ENCODE measurements at regions not wholly inside any gene's neighbourhood (a gene's known extent, or its start where the extent isn't known, plus 50 kb on each side); places are given as distances from the start of the nearest gene placed in this dataset.

GRCh38 chr16:51759329-51759728 is 608.3 kb upstream of the SALL1 start:
- H3K27me3 Mint-ChIP-seq (ENCODE audit: low read depth in 2 of 2), result peaks cover 8 to 12% of the 10 kb centered on the region in 2 donors
- no peaks in the 10 kb centered on the region for H3K4me1 Mint-ChIP-seq

GRCh38 chr16:51757921-51758479 is 606.9 kb upstream of the SALL1 start:
- no peak for TF ChIP-seq CTCF (IDR thresholded peaks at IDR 0.05)
- no peaks in the 10 kb centered on the region for H3K4me1 ChIP-seq (ENCODE audit: control insufficient read depth, insufficient read depth, low read length)
- intact Hi-C loops (cut with micrococcal nuclease), result no loop called here

More at GRCh38 chr16:51759329-51759728, 608.3 kb upstream of the SALL1 start:
- intact Hi-C loops (cut with micrococcal nuclease), result no loop called here
- no peak for TF ChIP-seq CTCF (IDR thresholded peaks at IDR 0.05)
- H3K9me3 ChIP-seq (ENCODE audit: control insufficient read depth, insufficient read depth, low read length), result no peaks in the 10 kb centered on the region
- H3K4me3 ChIP-seq (ENCODE audit: low read length), result no peak overlapping the region
- DNase-seq, result no peak
- H3K27me3 ChIP-seq (ENCODE audit: control insufficient read depth, insufficient read depth, low read length), result no peaks in the 10 kb centered on the region
- no peaks in the 10 kb centered on the region for H3K4me1 ChIP-seq (ENCODE audit: control insufficient read depth, insufficient read depth, low read length)
- no peak overlapping the region for H3K27ac ChIP-seq (ENCODE audit: low read length)
- H3K36me3 ChIP-seq (ENCODE audit: control insufficient read depth, insufficient read depth, low read length), result no peaks in the 10 kb centered on the region
- ATAC-seq, result no peak
- H3K36me3 Mint-ChIP-seq, result no peaks in the 10 kb centered on the region
- H3K9me3 Mint-ChIP-seq, result peaks cover 0 to 3% of the 10 kb centered on the region in 2 donors
- no peak overlapping the region for H3K27ac Mint-ChIP-seq
- no peak overlapping the region for H3K4me3 Mint-ChIP-seq
- WGBS (ENCODE audit: insufficient coverage), result 24% methylated on average over 4 of the region's 4 CpGs

GRCh38 chr16:51757505-51757904 is 606.4 kb upstream of the SALL1 start:
- Mint-ChIP-seq H3K9me3 (no peaks in the 10 kb centered on the region), H3K27ac (no peak overlapping the region), H3K36me3 (no peaks in the 10 kb centered on the region), H3K4me1 (no peaks in the 10 kb centered on the region), H3K4me3 (no peak overlapping the region), H3K27me3 (ENCODE audit: low read depth in 2 of 2) (peaks cover 5 to 12% of the 10 kb centered on the region in 2 donors)
- no peaks in the 10 kb centered on the region for H3K36me3 ChIP-seq (ENCODE audit: control insufficient read depth, insufficient read depth, low read length)
- no peaks in the 10 kb centered on the region for H3K27me3 ChIP-seq (ENCODE audit: control insufficient read depth, insufficient read depth, low read length)
- DNase-seq (no peak), ATAC-seq (no peak)
- H3K27ac ChIP-seq (ENCODE audit: low read length), result no peak overlapping the region
- H3K9me3 ChIP-seq (ENCODE audit: control insufficient read depth, insufficient read depth, low read length), result no peaks in the 10 kb centered on the region
- intact Hi-C loops (cut with micrococcal nuclease), result no loop called here
- no peak for TF ChIP-seq CTCF (IDR thresholded peaks at IDR 0.05)
- H3K4me3 ChIP-seq (ENCODE audit: low read length), result no peak overlapping the region
- H3K4me1 ChIP-seq (ENCODE audit: control insufficient read depth, insufficient read depth, low read length), result no peaks in the 10 kb centered on the region
- WGBS (ENCODE audit: insufficient coverage), result 93% methylated on average over 6 of the region's 6 CpGs

More at GRCh38 chr16:51757921-51758479, 606.9 kb upstream of the SALL1 start:
- no peaks in the 10 kb centered on the region for H3K36me3 Mint-ChIP-seq
- no peaks in the 10 kb centered on the region for H3K4me1 Mint-ChIP-seq
- H3K4me3 ChIP-seq (ENCODE audit: low read length), result no peak overlapping the region
- H3K27ac Mint-ChIP-seq, result no peak overlapping the region
- whole genome bisulfite sequencing (ENCODE audit: insufficient coverage), result 100% methylated on average over 1 of the region's 2 CpGs
- H3K27ac ChIP-seq (ENCODE audit: low read length), result no peak overlapping the region
- no peak for ATAC-seq
- no peak for DNase-seq
- H3K4me3 Mint-ChIP-seq, result no peak overlapping the region
- no peaks in the 10 kb centered on the region for H3K36me3 ChIP-seq (ENCODE audit: control insufficient read depth, insufficient read depth, low read length)
- H3K9me3 Mint-ChIP-seq, result no peaks in the 10 kb centered on the region
- H3K9me3 ChIP-seq (ENCODE audit: control insufficient read depth, insufficient read depth, low read length), result no peaks in the 10 kb centered on the region
- H3K27me3 Mint-ChIP-seq (ENCODE audit: low read depth in 2 of 2), result peaks cover 5 to 12% of the 10 kb centered on the region in 2 donors
- H3K27me3 ChIP-seq (ENCODE audit: control insufficient read depth, insufficient read depth, low read length), result no peaks in the 10 kb centered on the region

GRCh38 chr16:51757124-51757470 is 606.0 kb upstream of the SALL1 start:
- H3K27ac ChIP-seq (ENCODE audit: low read length), result no peak overlapping the region
- H3K9me3 Mint-ChIP-seq, result no peaks in the 10 kb centered on the region
- H3K4me1 Mint-ChIP-seq, result no peaks in the 10 kb centered on the region
- H3K4me1 ChIP-seq (ENCODE audit: control insufficient read depth, insufficient read depth, low read length), result no peaks in the 10 kb centered on the region
- TF ChIP-seq CTCF (IDR thresholded peaks at IDR 0.05), result no peak
- no peaks in the 10 kb centered on the region for H3K9me3 ChIP-seq (ENCODE audit: control insufficient read depth, insufficient read depth, low read length)
- no peaks in the 10 kb centered on the region for H3K36me3 ChIP-seq (ENCODE audit: control insufficient read depth, insufficient read depth, low read length)
- 87% methylated on average over 7 of the region's 7 CpGs for WGBS (ENCODE audit: insufficient coverage)
- no peaks in the 10 kb centered on the region for H3K36me3 Mint-ChIP-seq
- no peak overlapping the region for H3K4me3 Mint-ChIP-seq
- intact Hi-C loops (cut with micrococcal nuclease), result no loop called here
- no peaks in the 10 kb centered on the region for H3K27me3 ChIP-seq (ENCODE audit: control insufficient read depth, insufficient read depth, low read length)
- no peak for DNase-seq
- H3K27ac Mint-ChIP-seq, result no peak overlapping the region
- H3K4me3 ChIP-seq (ENCODE audit: low read length), result no peak overlapping the region
- H3K27me3 Mint-ChIP-seq (ENCODE audit: low read depth in 2 of 2), result peaks cover 5 to 8% of the 10 kb centered on the region in 2 donors
- ATAC-seq, result no peak
